Endothelial cell of umbilical vein (primary cell): ENCODE measurements at regions not wholly inside any gene's neighbourhood (a gene's known extent, or its start where the extent isn't known, plus 50 kb on each side); places are given as distances from the start of the nearest gene placed in this dataset.

ENCODE experiments used
- BruUV-seq: library from RNA; stranded (reverse); fragments of 400-500 nt; replicated peaks from 2 replicates; lab custom pipeline; 2021; lab: Mats Ljungman, UMichigan
- CTCF ChIA-PET: fragments of 300-600, 350-600 bp; sonication (Branson Sonifier 250); formaldehyde crosslinking; loops from one replicate; lab custom pipeline; 2021; ENCODE audit warnings: antibody characterized with exemption, inconsistent platforms; lab: Charles Lee
- POLR2A ChIA-PET: fragments of 300-600, 350-600 bp; sonication (Branson Sonifier 250); formaldehyde crosslinking; loops from one replicate; lab custom pipeline; 2021; ENCODE audit warnings: antibody characterized with exemption, inconsistent platforms; lab: Charles Lee
- DNase-seq: peaks from one replicate; pipeline ENCODE4 v3.0.0-alpha.2; 2011; ENCODE audit warnings: low read depth, low spot score
- FAIRE-seq: peaks from 2 replicates; lab custom pipeline; 2011; peaks lifted over from hg19 to GRCh38; lab: Jason Lieb, UNC
- H2AFZ ChIP-seq: 2 replicates; pipeline ENCODE4 v1.6.0; 2012; ENCODE audit warnings: low read depth, low read length, control low read depth, inconsistent platforms
- H3K27ac ChIP-seq: 2 replicates; pipeline ENCODE4 v1.5.1; 2011; ENCODE audit warnings: low read depth, mild to moderate bottlenecking, control low read depth, low read length, moderate library complexity; ENCODE audit not compliant: insufficient read depth
- H3K27me3 ChIP-seq, 2 experiments: 2 replicates each; pipeline versions ENCODE4 v1.6.0 to v1.6.1; 2011; ENCODE audit warnings: low read length in 2 of 2, mixed read lengths in 1 of 2; ENCODE audit not compliant: control insufficient read depth in 2 of 2, insufficient read depth in 2 of 2
- H3K36me3 ChIP-seq, 2 experiments: 2 replicates in 1 of 2; 3 replicates in 1 of 2; pipeline ENCODE4 v1.5.1; 2011; ENCODE audit warnings: low read length in 2 of 2, mild to moderate bottlenecking in 1 of 2, moderate library complexity in 1 of 2; ENCODE audit not compliant: control insufficient read depth in 2 of 2, insufficient read depth in 2 of 2; ENCODE audit errors: extremely low read depth in 1 of 2
- H3K4me1 ChIP-seq: 3 replicates; pipeline ENCODE4 v1.5.1; 2011; ENCODE audit warnings: mild to moderate bottlenecking, low read length; ENCODE audit not compliant: control insufficient read depth, insufficient read depth; ENCODE audit errors: extremely low read depth
- H3K4me2 ChIP-seq: 2 replicates; pipeline ENCODE4 v1.6.1; 2011; ENCODE audit warnings: low read length, control low read depth, mixed read lengths; ENCODE audit not compliant: insufficient read depth
- H3K4me3 ChIP-seq, 3 experiments: fragments of 200-600 bp in 1 of 3; sonication (generic), shearing (Covaris generic) in 1 of 3; replicated peaks in 1 of 3; 2 replicates each; pipeline ENCODE4 v1.5.1; 2011 to 2016; ENCODE audit warnings: control low read depth in 3 of 3, low read length in 3 of 3, mild to moderate bottlenecking in 2 of 3, inconsistent platforms in 1 of 3, low read depth in 1 of 3, moderate library complexity in 1 of 3; ENCODE audit not compliant: insufficient read depth in 1 of 3
- H3K79me2 ChIP-seq: 2 replicates; pipeline ENCODE4 v1.6.0; 2012; ENCODE audit warnings: low read length, inconsistent platforms; ENCODE audit not compliant: control insufficient read depth, insufficient read depth
- H3K9ac ChIP-seq: replicated peaks from 2 replicates; pipeline ENCODE3; 2011; ENCODE audit warnings: low read length, control low read depth; ENCODE audit not compliant: insufficient read depth; ENCODE audit errors: extremely low read depth
- H3K9me1 ChIP-seq: replicated peaks from 3 replicates; pipeline ENCODE4 v1.6.0; 2011; ENCODE audit warnings: mild to moderate bottlenecking, low read length; ENCODE audit not compliant: control insufficient read depth, insufficient read depth; ENCODE audit errors: extremely low read depth
- H3K9me3 ChIP-seq: replicated peaks from 2 replicates; pipeline ENCODE4 v1.5.1; 2012; ENCODE audit warnings: low read length, inconsistent platforms; ENCODE audit not compliant: control insufficient read depth, insufficient read depth
- H4K20me1 ChIP-seq: replicated peaks from 2 replicates; pipeline ENCODE3; 2011; ENCODE audit warnings: mild to moderate bottlenecking, low read length; ENCODE audit not compliant: control insufficient read depth, insufficient read depth; ENCODE audit errors: extremely low read depth
- EZH2 ChIP-seq: IDR thresholded peaks from 2 replicates; pipeline ENCODE4 v1.6.1; 2012; ENCODE audit warnings: borderline replicate concordance, low read depth, mild to moderate bottlenecking, moderate library complexity, low read length, inconsistent platforms; ENCODE audit not compliant: severe bottlenecking
- FOS ChIP-seq: IDR thresholded peaks from 2 replicates; pipeline ENCODE4 v1.6.1; 2011; ENCODE audit warnings: mild to moderate bottlenecking, low read length, moderate library complexity, borderline replicate concordance; ENCODE audit not compliant: insufficient read depth
- GATA2 ChIP-seq: IDR thresholded peaks from 2 replicates; pipeline ENCODE4 v1.7.0; 2011; ENCODE audit warnings: low read depth, mild to moderate bottlenecking, moderate library complexity, mixed read lengths, low read length; ENCODE audit not compliant: insufficient read length, insufficient read depth
- JUN ChIP-seq: IDR thresholded peaks from 2 replicates; pipeline ENCODE4 v1.6.1; 2011; ENCODE audit warnings: borderline replicate concordance, low read depth; ENCODE audit not compliant: insufficient read length, insufficient read depth
- MYC ChIP-seq: IDR thresholded peaks from one replicate; pipeline ENCODE4 v1.6.1; 2011; ENCODE audit warnings: mild to moderate bottlenecking, low read depth, low read length
- POLR2A ChIP-seq: IDR thresholded peaks from 2 replicates; pipeline ENCODE4 v1.6.1; 2012; ENCODE audit warnings: low read depth, mild to moderate bottlenecking, control low read depth, low read length
- POLR2AphosphoS5 ChIP-seq: IDR thresholded peaks from 2 replicates; pipeline ENCODE4 v1.6.1; 2012; ENCODE audit warnings: low read depth, mild to moderate bottlenecking, control low read depth, low read length, moderate library complexity; ENCODE audit not compliant: insufficient read depth
- dilution Hi-C: fragments of 300-500 bp; cut with MboI; formaldehyde crosslinking; loops from one replicate; pipeline ENCODE4 v1.15.0; 2019; ENCODE audit warnings: low sequenced_read_pairs; ENCODE audit not compliant: extremely low pct_ligation_motif_present
- intact Hi-C: fragments of 100-400 bp; cut with micrococcal nuclease; formaldehyde crosslinking; loops from one replicate; pipeline ENCODE4 v1.10.0; 2022
- TF ChIP-seq, protein P1 (sequence below): IDR thresholded peaks from 2 replicates; pipeline ENCODE4 v1.6.1; 2011; ENCODE audit not compliant: insufficient read depth, insufficient read length
- TF ChIP-seq, protein P2 (sequence below), 2 donors: IDR thresholded peaks; 1 replicate in 1 of 2; 2 replicates in 1 of 2; pipeline ENCODE4 v1.5.1; 2011; ENCODE audit warnings: low read length in 2 of 2, mild to moderate bottlenecking in 2 of 2, moderate library complexity in 2 of 2, control low read depth in 1 of 2, inconsistent platforms in 1 of 2, low read depth in 1 of 2; ENCODE audit not compliant: insufficient read depth in 1 of 2; ENCODE audit errors: extremely low read depth in 1 of 2

DNA sequence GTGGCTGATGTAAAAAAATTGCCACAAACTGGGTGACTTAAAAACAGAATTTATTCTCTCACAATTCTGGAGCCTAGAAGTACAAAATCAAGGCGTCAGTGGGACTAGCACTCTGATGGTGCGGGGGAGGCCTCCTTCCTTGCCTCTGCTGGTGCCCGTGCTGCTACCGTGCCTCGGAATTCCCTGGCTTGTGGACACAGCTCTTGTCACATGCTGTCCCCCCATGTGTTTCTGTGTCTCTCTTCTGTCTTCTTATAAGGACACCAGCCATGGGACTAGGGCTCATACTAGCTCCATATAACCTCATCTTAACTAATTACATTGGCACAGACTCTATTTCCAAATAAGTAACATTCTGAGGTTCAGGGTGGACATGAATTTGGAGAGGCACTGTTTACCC, 242.3 kb upstream of the IRX2 start:
- Histone ChIP-seq H3K27ac (no peak overlapping the region), H3K27me3 (no peaks in the 10 kb centered on the region), H4K20me1 (no peaks in the 10 kb centered on the region), H3K4me3 (no peak overlapping the region), H3K36me3 (no peaks in the 10 kb centered on the region), H2AFZ (no peak overlapping the region), H3K4me1 (no peaks in the 10 kb centered on the region), H3K79me2 (no peaks in the 10 kb centered on the region), H3K9ac (no peak overlapping the region), H3K9me1 (no peaks in the 10 kb centered on the region), H3K4me2 (no peak overlapping the region), H3K9me3 (peaks cover 11% of the 10 kb centered on the region)
- intact Hi-C loops: no loop called here
- ChIA-PET CTCF (no interaction called here), POLR2A (no interaction called here)
- DNase-seq: no peak
- BruUV-seq: no TSS peak
- TF ChIP-seq, protein P1, sequence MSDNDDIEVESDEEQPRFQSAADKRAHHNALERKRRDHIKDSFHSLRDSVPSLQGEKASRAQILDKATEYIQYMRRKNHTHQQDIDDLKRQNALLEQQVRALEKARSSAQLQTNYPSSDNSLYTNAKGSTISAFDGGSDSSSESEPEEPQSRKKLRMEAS: no peak
- TF ChIP-seq JUN (no peak), GATA2 (no peak), FOS (no peak), MYC (no peak), EZH2 (no peak), POLR2AphosphoS5 (no peak), POLR2A (no peak)
- TF ChIP-seq, protein P2, sequence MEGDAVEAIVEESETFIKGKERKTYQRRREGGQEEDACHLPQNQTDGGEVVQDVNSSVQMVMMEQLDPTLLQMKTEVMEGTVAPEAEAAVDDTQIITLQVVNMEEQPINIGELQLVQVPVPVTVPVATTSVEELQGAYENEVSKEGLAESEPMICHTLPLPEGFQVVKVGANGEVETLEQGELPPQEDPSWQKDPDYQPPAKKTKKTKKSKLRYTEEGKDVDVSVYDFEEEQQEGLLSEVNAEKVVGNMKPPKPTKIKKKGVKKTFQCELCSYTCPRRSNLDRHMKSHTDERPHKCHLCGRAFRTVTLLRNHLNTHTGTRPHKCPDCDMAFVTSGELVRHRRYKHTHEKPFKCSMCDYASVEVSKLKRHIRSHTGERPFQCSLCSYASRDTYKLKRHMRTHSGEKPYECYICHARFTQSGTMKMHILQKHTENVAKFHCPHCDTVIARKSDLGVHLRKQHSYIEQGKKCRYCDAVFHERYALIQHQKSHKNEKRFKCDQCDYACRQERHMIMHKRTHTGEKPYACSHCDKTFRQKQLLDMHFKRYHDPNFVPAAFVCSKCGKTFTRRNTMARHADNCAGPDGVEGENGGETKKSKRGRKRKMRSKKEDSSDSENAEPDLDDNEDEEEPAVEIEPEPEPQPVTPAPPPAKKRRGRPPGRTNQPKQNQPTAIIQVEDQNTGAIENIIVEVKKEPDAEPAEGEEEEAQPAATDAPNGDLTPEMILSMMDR (IDR thresholded peaks at IDR 0.05; ENCODE audit: extremely low read depth in 1 of 2, insufficient read depth in 1 of 2, low read depth in 1 of 2, low read length in 2 of 2): no peak
- FAIRE-seq: no peak
- dilution Hi-C loops: no loop called here
